Ishikawa (cell line): ENCODE measurements at regions not wholly inside any gene's neighbourhood (a gene's known extent, or its start where the extent isn't known, plus 50 kb on each side); places are given as distances from the start of the nearest gene placed in this dataset.

Experiments
- CEBPB ChIP-seq: IDR thresholded peaks from 2 replicates; pipeline ENCODE4 v1.6.1; 2012
- FOXM1 ChIP-seq: IDR thresholded peaks from 2 replicates; pipeline ENCODE4 v1.6.1; 2012; ENCODE audit warnings: low read depth, borderline replicate concordance
- RAD21 ChIP-seq: IDR thresholded peaks from 2 replicates; pipeline ENCODE4 v1.6.1; 2012; ENCODE audit warnings: low read depth
- TEAD4 ChIP-seq: IDR thresholded peaks from 2 replicates; pipeline ENCODE4 v1.6.1; 2012
- TF ChIP-seq, protein P1 (sequence below): IDR thresholded peaks from 2 replicates; pipeline ENCODE4 v1.6.1; 2012; ENCODE audit warnings: low read depth, mild to moderate bottlenecking

DNA sequence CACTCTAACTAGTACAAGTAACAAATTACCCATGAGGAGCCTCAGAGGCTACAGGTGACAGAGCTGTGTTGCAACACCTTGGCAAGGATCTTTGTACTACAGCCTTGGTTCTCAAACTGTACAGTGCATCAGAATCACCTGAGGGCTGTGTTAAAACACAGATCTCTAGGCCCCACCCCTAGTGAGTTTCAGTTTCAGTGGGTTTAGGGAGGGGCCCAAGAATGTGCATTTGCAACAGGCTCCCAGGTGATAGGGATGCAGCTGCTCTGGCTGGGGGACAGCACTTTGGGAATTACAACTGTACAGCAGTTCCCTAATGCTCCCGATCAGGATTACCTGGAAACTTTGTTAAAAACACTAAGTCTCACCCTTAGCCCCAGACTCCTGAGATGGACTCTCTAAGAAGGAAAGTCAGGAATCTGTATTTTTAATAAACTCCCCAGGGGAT is 66.1 kb upstream of the NR2F2 start:
- TF ChIP-seq TEAD4 (no peak), FOXM1 (no peak), CEBPB (no peak), RAD21 (no peak)
- TF ChIP-seq, protein P1, sequence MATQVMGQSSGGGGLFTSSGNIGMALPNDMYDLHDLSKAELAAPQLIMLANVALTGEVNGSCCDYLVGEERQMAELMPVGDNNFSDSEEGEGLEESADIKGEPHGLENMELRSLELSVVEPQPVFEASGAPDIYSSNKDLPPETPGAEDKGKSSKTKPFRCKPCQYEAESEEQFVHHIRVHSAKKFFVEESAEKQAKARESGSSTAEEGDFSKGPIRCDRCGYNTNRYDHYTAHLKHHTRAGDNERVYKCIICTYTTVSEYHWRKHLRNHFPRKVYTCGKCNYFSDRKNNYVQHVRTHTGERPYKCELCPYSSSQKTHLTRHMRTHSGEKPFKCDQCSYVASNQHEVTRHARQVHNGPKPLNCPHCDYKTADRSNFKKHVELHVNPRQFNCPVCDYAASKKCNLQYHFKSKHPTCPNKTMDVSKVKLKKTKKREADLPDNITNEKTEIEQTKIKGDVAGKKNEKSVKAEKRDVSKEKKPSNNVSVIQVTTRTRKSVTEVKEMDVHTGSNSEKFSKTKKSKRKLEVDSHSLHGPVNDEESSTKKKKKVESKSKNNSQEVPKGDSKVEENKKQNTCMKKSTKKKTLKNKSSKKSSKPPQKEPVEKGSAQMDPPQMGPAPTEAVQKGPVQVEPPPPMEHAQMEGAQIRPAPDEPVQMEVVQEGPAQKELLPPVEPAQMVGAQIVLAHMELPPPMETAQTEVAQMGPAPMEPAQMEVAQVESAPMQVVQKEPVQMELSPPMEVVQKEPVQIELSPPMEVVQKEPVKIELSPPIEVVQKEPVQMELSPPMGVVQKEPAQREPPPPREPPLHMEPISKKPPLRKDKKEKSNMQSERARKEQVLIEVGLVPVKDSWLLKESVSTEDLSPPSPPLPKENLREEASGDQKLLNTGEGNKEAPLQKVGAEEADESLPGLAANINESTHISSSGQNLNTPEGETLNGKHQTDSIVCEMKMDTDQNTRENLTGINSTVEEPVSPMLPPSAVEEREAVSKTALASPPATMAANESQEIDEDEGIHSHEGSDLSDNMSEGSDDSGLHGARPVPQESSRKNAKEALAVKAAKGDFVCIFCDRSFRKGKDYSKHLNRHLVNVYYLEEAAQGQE: no peak
